HCT116 (cell line): ENCODE measurements at regions not wholly inside any gene's neighbourhood (a gene's known extent, or its start where the extent isn't known, plus 50 kb on each side); places are given as distances from the start of the nearest gene placed in this dataset.

Experiments
- ATAC-seq: fragments of 200-7000 bp; cut with Tn5 transposase; 2 replicates; pipeline ENCODE4 v1.9.1; 2020; ENCODE audit warnings: mild to moderate bottlenecking, moderate library complexity
- BruUV-seq: library from RNA; stranded (reverse); fragments of 400-500 nt; replicated peaks from 2 replicates; lab custom pipeline; 2021; lab: Mats Ljungman, UMichigan
- CTCF ChIA-PET: fragments of 300-600 bp; sonication (Branson Sonifier 250); formaldehyde crosslinking; loops from one replicate; lab custom pipeline; 2021; ENCODE audit warnings: antibody characterized with exemption; lab: Charles Lee
- POLR2A ChIA-PET: fragments of 300-600, 350-600 bp; sonication (Branson Sonifier 250); formaldehyde crosslinking; loops from one replicate; lab custom pipeline; 2021; ENCODE audit warnings: antibody characterized with exemption; lab: Charles Lee
- RAD21 ChIA-PET, 2 experiments: fragments of 300-600 bp; sonication (Branson Sonifier 250); formaldehyde crosslinking; loops; one replicate each; lab custom pipeline; 2023; ENCODE audit warnings: low total read pairs in 2 of 2; ENCODE audit not compliant: uncharacterized antibody in 2 of 2, unreplicated experiment in 2 of 2, low non-redundant PET in 1 of 2; lab: Charles Lee
- DNase-seq: peaks from one replicate; pipeline ENCODE4 v3.0.0-alpha.2; 2010; ENCODE audit warnings: low read depth, low spot score
- H2AFZ ChIP-seq: fragments of 200-600 bp; shearing (Covaris generic), sonication (generic); 2 replicates; pipeline ENCODE4 v1.6.1; 2017; ENCODE audit warnings: low read depth, mixed run types, mixed read lengths, antibody characterized with exemption, low read length; ENCODE audit not compliant: poor library complexity, severe bottlenecking
- H3K27ac ChIP-seq: 2 replicates; pipeline ENCODE4 v1.5.1; 2012; ENCODE audit warnings: low read depth, low read length
- H3K27me3 ChIP-seq: fragments of 200-600 bp; sonication (generic); 2 replicates; pipeline ENCODE4 v1.6.1; 2016; ENCODE audit warnings: mixed run types, low read length, mixed read lengths; ENCODE audit not compliant: insufficient read depth
- H3K36me3 ChIP-seq, 2 experiments: fragments of 200-500 bp in 1 of 2; fragments of 200-600 bp in 1 of 2; sonication (Bioruptor generic) in 1 of 2; sonication (generic) in 1 of 2; 2 replicates each; pipeline versions ENCODE4 v1.5.1 to v1.6.1; 2014 to 2016; ENCODE audit warnings: low read length in 2 of 2, inconsistent platforms in 1 of 2, mixed read lengths in 1 of 2, mixed run types in 1 of 2; ENCODE audit not compliant: insufficient read depth in 2 of 2, control insufficient read depth in 1 of 2
- H3K4me1 ChIP-seq, 2 experiments: fragments of 200-600 bp in 1 of 2; sonication (generic) in 1 of 2; 2 replicates each; pipeline versions ENCODE4 v1.5.1 to v1.6.1; 2012 to 2017; ENCODE audit warnings: low read length in 2 of 2, inconsistent platforms in 1 of 2, mild to moderate bottlenecking in 1 of 2, mixed read lengths in 1 of 2, mixed run types in 1 of 2, moderate library complexity in 1 of 2; ENCODE audit not compliant: insufficient read depth in 2 of 2, control insufficient read depth in 1 of 2
- H3K4me2 ChIP-seq: fragments of 200-600 bp; sonication (generic); 2 replicates; pipeline ENCODE4 v1.6.1; 2017; ENCODE audit warnings: mixed run types, low read length, mixed read lengths
- H3K4me3 ChIP-seq, 2 experiments: fragments of 200-600 bp in 1 of 2; sonication (generic) in 1 of 2; replicated peaks in 1 of 2; 2 replicates each; pipeline ENCODE4 v1.5.1; 2011 to 2016; ENCODE audit warnings: low read length in 2 of 2, control low read depth in 1 of 2, low read depth in 1 of 2, mild to moderate bottlenecking in 1 of 2, mixed read lengths in 1 of 2, mixed run types in 1 of 2
- H3K79me2 ChIP-seq: fragments of 200-600 bp; sonication (generic); 2 replicates; pipeline ENCODE4 v1.6.1; 2017; ENCODE audit warnings: mild to moderate bottlenecking, mixed run types, low read length, moderate library complexity, mixed read lengths; ENCODE audit not compliant: insufficient read depth
- H3K9ac ChIP-seq: fragments of 200-600 bp; sonication (generic); 2 replicates; pipeline ENCODE4 v1.6.1; 2016; ENCODE audit warnings: low read length, mixed read lengths
- H3K9me2 ChIP-seq: fragments of 200-600 bp; sonication (generic), shearing (Covaris generic); 2 replicates; pipeline ENCODE4 v1.6.1; 2017; ENCODE audit warnings: mixed run types, mild to moderate bottlenecking, moderate library complexity; ENCODE audit not compliant: insufficient read depth
- H3K9me3 ChIP-seq, 2 experiments: fragments of 200-500 bp in 1 of 2; fragments of 200-600 bp in 1 of 2; sonication (Bioruptor generic) in 1 of 2; sonication (generic) in 1 of 2; 2 replicates each; pipeline ENCODE4 v1.6.1; 2014 to 2017; ENCODE audit warnings: low read length in 2 of 2, mixed read lengths in 2 of 2, inconsistent platforms in 1 of 2, low read depth in 1 of 2, mild to moderate bottlenecking in 1 of 2, mixed run types in 1 of 2, moderate library complexity in 1 of 2; ENCODE audit not compliant: control insufficient read depth in 1 of 2, insufficient read depth in 1 of 2
- H4K20me1 ChIP-seq: fragments of 200-600 bp; sonication (generic), shearing (Covaris generic); 2 replicates; pipeline ENCODE4 v1.6.1; 2017; ENCODE audit warnings: mixed run types, mild to moderate bottlenecking, moderate library complexity; ENCODE audit not compliant: insufficient read depth
- CBX3 ChIP-seq: IDR thresholded peaks from 2 replicates; pipeline ENCODE4 v1.6.1; 2012; ENCODE audit warnings: low read depth
- ELF1 ChIP-seq: IDR thresholded peaks from 2 replicates; pipeline ENCODE4 v1.6.1; 2012; ENCODE audit warnings: low read depth, borderline replicate concordance
- EZH2 ChIP-seq: fragments of 200-600 bp; sonication (generic); IDR thresholded peaks from 2 replicates; pipeline ENCODE4 v1.6.1; 2017; ENCODE audit warnings: antibody characterized with exemption, mixed run types
- EZH2phosphoT487 ChIP-seq: fragments of 200-600 bp; IDR thresholded peaks from 2 replicates; pipeline ENCODE4 v1.6.1; 2018; ENCODE audit warnings: antibody characterized with exemption, borderline replicate concordance
- JUND ChIP-seq: IDR thresholded peaks from 2 replicates; pipeline ENCODE4 v1.6.1; 2012
- POLR2AphosphoS5 ChIP-seq: IDR thresholded peaks from 2 replicates; pipeline ENCODE4 v1.6.1; 2011; ENCODE audit warnings: mild to moderate bottlenecking, low read depth, low read length, moderate library complexity
- TCF7L2 ChIP-seq: IDR thresholded peaks from 2 replicates; pipeline ENCODE4 v1.7.0; 2011; ENCODE audit warnings: borderline replicate concordance, inconsistent platforms; ENCODE audit not compliant: insufficient read depth, insufficient read length; ENCODE audit errors: extremely low read depth
- YY1 ChIP-seq: IDR thresholded peaks from 2 replicates; pipeline ENCODE4 v1.6.1; 2011; ENCODE audit warnings: low read length, low read depth, moderate library complexity, mild to moderate bottlenecking; ENCODE audit not compliant: insufficient replicate concordance; ENCODE audit errors: extremely low read depth
- ZFX ChIP-seq: fragments of 450-650 bp; IDR thresholded peaks from 2 replicates; pipeline ENCODE4 v1.6.1; 2017
- ZNF274 ChIP-seq: fragments of 200-500 bp; sonication (Bioruptor generic); IDR thresholded peaks from 2 replicates; pipeline ENCODE4 v1.6.1; 2014; ENCODE audit warnings: mild to moderate bottlenecking, low read depth, low read length, inconsistent platforms
- intact Hi-C: fragments of 100-400 bp; cut with micrococcal nuclease; formaldehyde crosslinking; loops from 2 replicates; pipeline ENCODE4 v1.10.0; 2022
- TF ChIP-seq, protein P1 (sequence below), 3 experiments: fragments of 200-600 bp in 1 of 3; sonication (generic) in 1 of 3; IDR thresholded peaks in 2 of 3; conservative IDR thresholded peaks in 1 of 3; 2 replicates each; pipeline ENCODE4 v1.5.1; 2012 to 2017; ENCODE audit warnings: low read depth in 2 of 3, low read length in 2 of 3, antibody characterized with exemption in 1 of 3, borderline replicate concordance in 1 of 3, control low read depth in 1 of 3, mild to moderate bottlenecking in 1 of 3, mixed read lengths in 1 of 3, mixed run types in 1 of 3, moderate library complexity in 1 of 3; ENCODE audit not compliant: insufficient read depth in 1 of 3
- TF ChIP-seq, protein P2 (sequence below): IDR thresholded peaks from 2 replicates; pipeline ENCODE4 v1.6.1; 2012
- TF ChIP-seq, protein P3 (sequence below): IDR thresholded peaks from 2 replicates; pipeline ENCODE4 v1.6.1; 2012; ENCODE audit warnings: low read depth
- TF ChIP-seq, protein P4 (sequence below): IDR thresholded peaks from 2 replicates; pipeline ENCODE4 v1.6.1; 2012

DNA sequence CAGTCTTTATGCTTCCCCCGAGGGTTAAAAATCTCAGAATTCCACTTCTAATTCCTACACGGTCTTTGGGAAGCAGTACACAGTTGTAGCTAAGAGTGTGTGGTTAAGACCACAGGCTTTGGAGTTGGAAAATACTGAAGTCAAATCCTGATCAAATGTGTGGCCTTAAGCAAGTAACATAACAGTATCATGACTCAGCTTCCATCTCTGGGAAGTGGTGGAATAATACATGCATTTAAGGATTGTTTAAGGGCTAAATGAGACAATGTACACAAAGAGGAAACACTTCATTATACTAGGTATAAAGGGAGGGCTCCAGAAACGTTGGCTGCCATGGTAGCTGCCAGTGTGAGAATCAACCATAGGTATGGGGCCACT lies 71.5 kb downstream of the FAT3 start:
- Histone ChIP-seq H3K4me3 (no peak overlapping the region), H3K9me3 (peaks cover under 1 to 3% of the 10 kb centered on the region in 2 experiments; a peak in 2 of 4 replicates)

DNA sequence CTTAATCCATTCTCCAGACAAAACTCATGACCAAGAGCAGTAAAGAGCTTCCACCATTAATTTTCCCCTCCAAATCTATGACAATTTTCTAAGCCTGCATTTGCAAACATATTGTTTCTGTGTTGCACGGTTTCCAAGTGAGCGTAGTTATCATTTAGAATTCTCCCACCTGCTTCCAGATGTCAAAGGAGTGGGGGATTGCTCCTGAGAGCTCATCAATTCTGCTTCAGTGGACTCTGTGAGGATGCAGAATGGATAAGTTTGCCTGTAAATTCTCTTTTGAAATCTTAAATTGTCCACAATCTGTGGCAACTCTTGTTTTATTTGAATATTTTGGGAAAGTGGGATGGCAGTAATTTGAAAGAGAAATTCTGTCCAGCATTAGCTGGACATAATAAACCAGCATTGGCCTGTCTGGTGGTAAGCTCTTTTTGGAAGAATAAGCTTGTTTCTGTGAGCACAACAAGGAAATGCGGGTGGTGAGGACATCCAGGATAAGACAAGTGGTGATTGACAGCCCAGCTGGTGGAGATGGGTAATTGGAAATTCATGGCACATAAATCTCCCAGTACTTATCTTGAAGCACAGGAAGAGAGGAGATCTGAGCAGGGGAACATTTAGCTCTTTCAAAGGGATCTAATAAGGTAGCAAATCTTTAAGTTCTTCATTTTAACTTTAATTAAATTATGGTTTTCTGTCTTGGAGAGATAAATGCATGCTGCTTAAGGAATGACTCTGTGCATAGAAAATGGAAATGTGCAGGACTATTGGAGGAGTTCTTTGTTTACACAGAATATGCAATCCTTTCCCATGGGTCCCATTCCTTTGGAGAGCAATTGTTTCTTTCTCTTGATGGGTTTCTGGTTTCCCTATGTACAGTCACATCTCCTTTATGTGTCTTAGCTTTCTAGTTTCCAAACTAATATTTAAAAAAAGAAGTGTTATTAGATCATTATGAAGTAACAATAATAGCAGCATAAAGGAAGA lies 73.2 kb downstream of the FAT3 start:
- DNase-seq (no peak), ATAC-seq (no peak)
- H3K9me2 ChIP-seq: no peaks in the 10 kb centered on the region
- peaks cover 3 to 4% of the 10 kb centered on the region in 2 experiments; a peak in 2 of 4 replicates for H3K9me3 ChIP-seq
- no TSS peak for BruUV-seq
- no peaks in the 10 kb centered on the region for H3K27me3 ChIP-seq
- intact Hi-C loops: no loop called here
- no peak overlapping the region for H3K4me3 ChIP-seq
- H3K79me2 ChIP-seq: no peaks in the 10 kb centered on the region
- RAD21 ChIA-PET: no interaction called here
- no peaks in the 10 kb centered on the region for H4K20me1 ChIP-seq
- no peak overlapping the region for H2AFZ ChIP-seq
- POLR2A ChIA-PET: no interaction called here
- H3K9ac ChIP-seq: no peak overlapping the region
- H3K4me1 ChIP-seq: no peaks in the 10 kb centered on the region
- no peak overlapping the region for H3K27ac ChIP-seq
- CTCF ChIA-PET: no interaction called here
- no peak overlapping the region for H3K4me2 ChIP-seq
- H3K36me3 ChIP-seq: no peaks in the 10 kb centered on the region
- TF ChIP-seq, protein P1, sequence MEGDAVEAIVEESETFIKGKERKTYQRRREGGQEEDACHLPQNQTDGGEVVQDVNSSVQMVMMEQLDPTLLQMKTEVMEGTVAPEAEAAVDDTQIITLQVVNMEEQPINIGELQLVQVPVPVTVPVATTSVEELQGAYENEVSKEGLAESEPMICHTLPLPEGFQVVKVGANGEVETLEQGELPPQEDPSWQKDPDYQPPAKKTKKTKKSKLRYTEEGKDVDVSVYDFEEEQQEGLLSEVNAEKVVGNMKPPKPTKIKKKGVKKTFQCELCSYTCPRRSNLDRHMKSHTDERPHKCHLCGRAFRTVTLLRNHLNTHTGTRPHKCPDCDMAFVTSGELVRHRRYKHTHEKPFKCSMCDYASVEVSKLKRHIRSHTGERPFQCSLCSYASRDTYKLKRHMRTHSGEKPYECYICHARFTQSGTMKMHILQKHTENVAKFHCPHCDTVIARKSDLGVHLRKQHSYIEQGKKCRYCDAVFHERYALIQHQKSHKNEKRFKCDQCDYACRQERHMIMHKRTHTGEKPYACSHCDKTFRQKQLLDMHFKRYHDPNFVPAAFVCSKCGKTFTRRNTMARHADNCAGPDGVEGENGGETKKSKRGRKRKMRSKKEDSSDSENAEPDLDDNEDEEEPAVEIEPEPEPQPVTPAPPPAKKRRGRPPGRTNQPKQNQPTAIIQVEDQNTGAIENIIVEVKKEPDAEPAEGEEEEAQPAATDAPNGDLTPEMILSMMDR (IDR thresholded peaks at IDR 0.05 in 2 of 3, conservative IDR thresholded peaks at IDR 0.05 in 1 of 3; ENCODE audit: borderline replicate concordance in 1 of 3, insufficient read depth in 1 of 3, low read depth in 2 of 3, low read length in 2 of 3): no peak
- TF ChIP-seq ZFX (no peak), TCF7L2 (no peak), CBX3 (no peak), YY1 (no peak), ELF1 (no peak), JUND (no peak), ZNF274 (no peak)
- TF ChIP-seq, protein P2, sequence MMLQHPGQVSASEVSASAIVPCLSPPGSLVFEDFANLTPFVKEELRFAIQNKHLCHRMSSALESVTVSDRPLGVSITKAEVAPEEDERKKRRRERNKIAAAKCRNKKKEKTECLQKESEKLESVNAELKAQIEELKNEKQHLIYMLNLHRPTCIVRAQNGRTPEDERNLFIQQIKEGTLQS: no peak
- TF ChIP-seq, protein P3, sequence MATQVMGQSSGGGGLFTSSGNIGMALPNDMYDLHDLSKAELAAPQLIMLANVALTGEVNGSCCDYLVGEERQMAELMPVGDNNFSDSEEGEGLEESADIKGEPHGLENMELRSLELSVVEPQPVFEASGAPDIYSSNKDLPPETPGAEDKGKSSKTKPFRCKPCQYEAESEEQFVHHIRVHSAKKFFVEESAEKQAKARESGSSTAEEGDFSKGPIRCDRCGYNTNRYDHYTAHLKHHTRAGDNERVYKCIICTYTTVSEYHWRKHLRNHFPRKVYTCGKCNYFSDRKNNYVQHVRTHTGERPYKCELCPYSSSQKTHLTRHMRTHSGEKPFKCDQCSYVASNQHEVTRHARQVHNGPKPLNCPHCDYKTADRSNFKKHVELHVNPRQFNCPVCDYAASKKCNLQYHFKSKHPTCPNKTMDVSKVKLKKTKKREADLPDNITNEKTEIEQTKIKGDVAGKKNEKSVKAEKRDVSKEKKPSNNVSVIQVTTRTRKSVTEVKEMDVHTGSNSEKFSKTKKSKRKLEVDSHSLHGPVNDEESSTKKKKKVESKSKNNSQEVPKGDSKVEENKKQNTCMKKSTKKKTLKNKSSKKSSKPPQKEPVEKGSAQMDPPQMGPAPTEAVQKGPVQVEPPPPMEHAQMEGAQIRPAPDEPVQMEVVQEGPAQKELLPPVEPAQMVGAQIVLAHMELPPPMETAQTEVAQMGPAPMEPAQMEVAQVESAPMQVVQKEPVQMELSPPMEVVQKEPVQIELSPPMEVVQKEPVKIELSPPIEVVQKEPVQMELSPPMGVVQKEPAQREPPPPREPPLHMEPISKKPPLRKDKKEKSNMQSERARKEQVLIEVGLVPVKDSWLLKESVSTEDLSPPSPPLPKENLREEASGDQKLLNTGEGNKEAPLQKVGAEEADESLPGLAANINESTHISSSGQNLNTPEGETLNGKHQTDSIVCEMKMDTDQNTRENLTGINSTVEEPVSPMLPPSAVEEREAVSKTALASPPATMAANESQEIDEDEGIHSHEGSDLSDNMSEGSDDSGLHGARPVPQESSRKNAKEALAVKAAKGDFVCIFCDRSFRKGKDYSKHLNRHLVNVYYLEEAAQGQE: no peak

More for the DNA sequence above, 71.5 kb downstream of the FAT3 start:
- DNase-seq: no peak
- H3K4me2 ChIP-seq: no peak overlapping the region
- H3K36me3 ChIP-seq: no peaks in the 10 kb centered on the region
- H3K27me3 ChIP-seq: no peaks in the 10 kb centered on the region
- no peak for ATAC-seq
- no peak overlapping the region for H3K27ac ChIP-seq
- intact Hi-C loops: no loop called here
- H3K79me2 ChIP-seq: no peaks in the 10 kb centered on the region
- no TSS peak for BruUV-seq
- ChIA-PET CTCF (no interaction called here), RAD21 (no interaction called here), POLR2A (no interaction called here)
- H3K4me1 ChIP-seq: no peaks in the 10 kb centered on the region
- no peaks in the 10 kb centered on the region for H3K9me2 ChIP-seq
- no peak overlapping the region for H2AFZ ChIP-seq
- TF ChIP-seq POLR2AphosphoS5: no peak
- TF ChIP-seq EZH2: no peak
- TF ChIP-seq, protein P4, sequence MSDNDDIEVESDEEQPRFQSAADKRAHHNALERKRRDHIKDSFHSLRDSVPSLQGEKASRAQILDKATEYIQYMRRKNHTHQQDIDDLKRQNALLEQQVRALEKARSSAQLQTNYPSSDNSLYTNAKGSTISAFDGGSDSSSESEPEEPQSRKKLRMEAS: no peak
- TF ChIP-seq EZH2phosphoT487: no peak
- no peak for TF ChIP-seq CBX3
- H3K9ac ChIP-seq: no peak overlapping the region
- no peaks in the 10 kb centered on the region for H4K20me1 ChIP-seq
